Activated gamma-delta T cell treated with Interleukin-2 at 50 U/mL for 16 hours (primary cell): ENCODE measurements at regions not wholly inside any gene's neighbourhood (a gene's known extent, or its start where the extent isn't known, plus 50 kb on each side); places are given as distances from the start of the nearest gene placed in this dataset.
"Not testable (repeated sequence)": the region's sequence is repeated elsewhere in the genome, so short reads cannot be mapped to it uniquely, and the experiment has no call there.

Experiments used
- DNase-seq: peaks from one replicate; pipeline ENCODE4 v3.0.0-alpha.2; 2020

DNA sequence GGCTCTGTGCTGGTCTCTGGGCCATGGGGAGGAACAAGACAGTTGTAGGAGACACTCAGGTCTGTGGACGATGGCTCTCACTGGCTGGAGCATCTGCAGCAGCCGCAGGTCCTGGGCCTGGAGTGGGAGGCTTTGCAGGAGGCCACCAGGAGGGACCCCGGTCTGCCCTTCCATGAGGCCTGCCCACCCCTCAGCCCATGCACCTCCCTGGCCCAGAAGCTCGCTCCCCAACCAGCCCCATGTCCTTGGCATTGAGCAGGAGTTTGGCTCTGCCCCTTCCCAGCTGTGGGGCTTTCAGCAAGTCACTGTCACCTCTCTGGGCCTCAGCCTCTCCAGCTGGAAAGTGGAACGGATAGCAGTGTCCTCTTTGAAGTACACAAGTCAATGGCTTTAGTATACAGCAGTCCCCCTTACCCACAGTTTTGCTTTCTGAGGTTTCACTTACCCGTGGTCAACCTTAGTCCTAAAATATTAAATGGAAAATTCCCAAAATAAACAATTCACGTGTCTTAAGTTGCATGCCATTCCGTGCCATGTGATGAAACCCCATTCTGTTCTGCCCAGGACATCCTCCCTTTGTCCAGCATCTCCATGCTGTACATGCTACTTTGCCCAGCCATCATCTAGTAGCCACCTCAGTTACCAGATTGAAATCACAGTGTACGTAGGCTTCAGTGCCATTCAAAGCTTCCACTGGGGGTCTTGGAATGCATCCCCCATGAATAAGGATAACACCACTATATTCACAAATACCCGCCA, 104.0 kb downstream of the CPZ start:
- no peak for DNase-seq

DNA sequence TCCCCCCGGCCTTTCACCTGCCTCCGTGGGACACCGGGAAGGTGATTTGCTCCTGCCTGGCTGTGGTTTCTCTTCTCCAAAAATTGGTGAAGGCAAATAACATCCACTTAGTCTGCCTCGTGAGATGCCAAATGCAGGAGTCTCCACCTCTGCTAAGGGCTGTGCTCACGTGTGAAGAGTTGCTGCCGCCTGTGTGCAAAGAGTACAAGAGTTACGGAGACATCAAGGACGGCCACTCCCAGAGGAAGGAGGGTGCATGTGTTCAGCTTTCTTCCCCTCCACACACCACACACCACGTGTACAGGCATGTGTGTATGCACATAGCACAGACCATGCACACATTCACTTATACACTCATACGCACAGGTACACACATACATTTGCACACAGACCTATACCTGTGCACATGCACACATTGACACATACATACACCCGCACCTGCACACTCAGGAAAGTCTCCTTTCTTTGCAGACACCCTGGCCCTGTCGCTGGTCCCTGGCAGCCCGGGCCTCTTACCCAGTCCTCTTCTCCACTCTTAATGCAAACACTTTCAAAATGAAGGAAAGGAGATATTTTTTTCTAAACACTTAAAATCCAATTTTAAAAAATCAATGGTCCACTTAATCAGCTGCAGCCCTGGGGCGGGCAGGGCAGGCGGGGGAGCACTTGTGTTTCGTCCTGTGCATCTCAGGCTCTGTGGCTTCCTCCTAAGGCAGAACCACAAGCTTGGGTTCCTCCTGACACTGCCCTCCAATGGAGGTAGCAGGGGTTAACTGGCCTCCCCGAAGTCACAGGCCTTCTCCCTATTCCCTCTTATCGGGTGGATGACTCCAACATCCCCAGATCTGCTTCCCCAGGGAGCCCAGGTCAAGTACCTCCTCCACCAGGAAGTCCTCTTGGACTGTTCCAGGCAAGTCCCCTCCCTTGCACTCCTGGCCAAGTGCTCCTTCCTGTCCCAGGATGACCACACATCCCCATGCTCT, 103.0 kb downstream of the CPZ start:
- no peak for DNase-seq

DNA sequence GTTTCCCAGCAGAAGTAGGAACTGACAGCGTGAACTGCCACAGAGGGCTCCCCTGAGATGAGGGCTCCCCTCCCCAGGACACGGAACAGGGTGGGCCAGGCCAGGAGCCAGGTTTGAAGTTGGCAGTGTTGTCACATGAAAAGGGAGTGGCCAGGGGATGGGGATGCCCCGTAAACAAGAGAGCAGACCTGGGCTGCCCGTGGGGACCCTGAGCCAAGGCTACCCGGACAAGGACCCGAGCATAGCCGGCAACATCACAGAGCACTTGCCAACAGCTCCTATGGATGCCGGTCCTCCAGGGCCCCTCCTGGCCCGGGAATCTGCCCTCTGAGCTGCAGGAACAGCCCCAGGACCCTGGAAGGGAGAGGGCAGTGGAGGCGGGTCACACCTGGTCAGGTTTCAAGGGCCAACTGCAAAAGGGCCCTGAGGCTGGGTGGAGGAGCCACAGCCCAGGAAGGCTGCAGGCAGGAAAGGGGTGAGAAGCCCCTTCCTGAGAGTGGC, 102.1 kb downstream of the CPZ start:
- no peak for DNase-seq

DNA sequence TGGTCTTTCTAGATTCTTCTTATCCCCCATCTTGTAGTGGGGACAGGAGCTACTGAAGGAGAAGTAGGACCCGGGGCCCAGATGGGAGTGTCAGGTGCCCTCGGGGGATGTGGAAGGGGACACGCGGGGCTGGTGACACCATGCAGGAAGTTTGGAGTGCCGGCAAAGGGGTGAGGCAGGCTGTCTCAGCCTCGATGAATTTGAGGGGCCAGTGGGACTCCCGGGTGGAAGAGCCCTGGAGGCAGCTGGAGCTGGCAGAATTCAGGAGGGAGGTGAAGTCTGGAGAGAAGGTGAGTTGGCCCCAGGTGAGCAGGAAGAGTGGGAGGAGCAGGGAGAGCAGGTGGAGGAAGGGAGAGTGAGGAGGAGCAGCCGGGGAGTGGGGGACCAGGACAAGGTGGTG, 101.7 kb downstream of the CPZ start:
- DNase-seq = no peak

GRCh38 chr4:8691151-8691775, 98.7 kb downstream of the CPZ start:
- no peak for DNase-seq

DNA sequence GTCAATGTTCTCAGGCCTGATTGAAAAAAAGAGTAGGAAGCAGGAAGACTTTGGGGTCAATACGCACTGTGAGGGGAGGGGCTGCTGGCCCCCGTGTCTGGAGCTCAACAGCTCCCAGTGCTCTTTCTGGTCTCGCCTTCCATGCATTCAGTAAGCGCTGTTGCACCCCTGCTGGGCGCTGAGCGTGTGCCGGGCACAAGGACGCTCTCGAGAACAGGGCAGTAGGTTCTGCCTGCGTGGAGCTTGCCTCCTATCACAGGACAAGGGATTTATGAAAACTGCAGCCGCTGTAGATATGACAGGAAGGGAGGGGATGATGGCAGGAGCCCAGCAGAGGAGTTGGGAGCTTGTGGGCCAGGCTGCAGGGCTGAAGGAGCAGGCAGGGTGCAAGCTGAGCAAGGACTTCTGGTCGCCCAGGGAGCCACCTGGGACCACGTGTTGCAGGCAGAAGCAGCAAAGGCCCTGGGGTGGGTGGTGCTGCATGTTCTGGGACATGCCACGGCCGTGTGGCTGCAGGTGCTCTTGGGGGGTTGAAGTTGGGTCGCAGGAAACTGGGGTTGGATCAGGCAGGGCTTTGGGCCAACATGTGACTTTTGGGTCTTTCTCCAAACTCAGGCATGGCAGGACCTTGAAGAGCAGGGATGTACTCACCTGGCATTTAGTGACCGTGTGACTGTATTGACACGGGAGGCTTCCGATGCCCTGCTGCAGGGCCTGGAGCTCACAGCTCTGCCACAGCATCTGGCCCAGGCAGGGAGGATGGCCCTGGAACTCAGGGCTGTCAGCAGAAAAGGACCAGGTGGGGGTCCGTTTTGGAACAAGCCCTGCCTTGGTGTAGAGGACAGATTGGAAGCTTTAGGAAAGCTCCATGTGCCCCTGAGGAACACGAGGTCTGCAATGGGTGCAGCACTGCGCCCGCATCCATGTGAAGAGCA, 97.9 kb downstream of the CPZ start:
- peak; percentile 2 for DNase-seq

GRCh38 chr4:8689741-8690140, 97.2 kb downstream of the CPZ start:
- DNase-seq = no peak

DNA sequence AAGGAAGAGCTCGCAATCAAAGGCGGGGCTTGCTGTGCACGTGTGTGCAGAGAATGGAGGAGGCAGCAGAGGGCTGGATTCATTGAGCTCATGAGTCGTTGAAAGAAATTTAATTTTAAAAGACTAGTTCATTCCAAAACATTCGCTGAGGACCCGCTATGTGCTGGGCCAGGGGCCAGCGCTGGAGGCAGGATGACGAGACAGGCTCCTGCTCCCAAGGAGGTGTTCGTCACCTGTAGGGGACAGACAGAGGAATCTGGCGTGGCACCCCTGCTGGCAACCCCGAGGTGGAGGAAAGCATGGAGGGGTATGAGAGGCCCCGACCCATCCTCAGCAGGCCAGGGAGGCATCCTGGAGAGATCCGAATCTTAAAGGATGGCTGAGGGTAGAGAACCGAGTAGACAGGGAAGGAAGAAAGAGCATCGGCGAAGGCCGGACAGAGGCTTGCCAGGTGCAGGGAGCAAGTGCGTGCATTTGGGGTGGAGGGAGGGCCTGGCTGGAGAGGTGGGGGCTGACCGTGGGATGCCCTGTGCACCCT, 96.4 kb downstream of the CPZ start:
- DNase-seq = no peak

GRCh38 chr4:8688041-8688907, 95.7 kb downstream of the CPZ start:
- no peak for DNase-seq

DNA sequence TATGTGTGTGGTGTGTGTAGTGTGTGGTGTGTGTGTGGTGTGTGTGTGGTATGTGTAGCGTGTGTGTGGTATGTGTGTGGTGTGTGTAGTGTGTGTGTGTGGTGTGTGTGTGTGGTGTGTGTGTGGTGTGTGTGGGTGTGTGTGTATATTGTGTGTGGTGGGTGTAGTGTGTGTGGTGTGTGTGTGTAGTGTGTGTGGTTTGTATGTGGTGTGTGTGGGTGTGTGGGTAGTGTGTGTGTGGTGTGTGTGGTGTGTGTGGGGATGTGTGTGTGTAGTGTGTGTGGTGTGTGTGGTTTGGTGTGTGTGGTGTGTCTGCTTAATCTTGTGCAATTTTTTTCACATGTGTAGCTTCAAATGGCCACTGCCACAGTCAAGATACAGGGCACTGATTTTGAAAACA, 94.5 kb downstream of the CPZ start:
- no peak for DNase-seq

GRCh38 chr4:8685831-8686230, 93.3 kb downstream of the CPZ start:
- DNase-seq = no peak

DNA sequence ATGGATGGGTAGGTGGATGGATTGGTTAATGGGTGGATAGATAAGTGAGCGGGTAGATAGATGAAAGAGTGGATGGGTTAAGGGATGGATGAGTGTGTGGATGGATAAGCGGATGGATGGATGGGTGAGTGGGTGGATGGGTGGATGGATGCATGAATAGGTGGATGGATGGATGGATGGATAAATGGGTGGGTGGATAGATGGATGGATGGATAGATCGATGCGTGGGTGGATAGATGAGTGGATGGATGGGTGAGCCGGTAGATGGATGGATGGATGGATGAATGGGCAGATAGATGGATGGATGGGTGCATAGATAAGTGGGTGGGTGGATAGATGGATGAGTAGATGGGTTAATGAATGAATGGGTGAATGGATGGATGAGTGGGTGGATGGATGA, 90.9 kb downstream of the CPZ start:
- no peak for DNase-seq

GRCh38 chr4:8682725-8683124, 90.2 kb downstream of the CPZ start:
- no peak for DNase-seq

- no peak for DNase-seq
These were observed 89.7 kb downstream of the CPZ start for GRCh38 chr4:8682296-8682695.

- no peak for DNase-seq
These were observed 88.8 kb downstream of the CPZ start for GRCh38 chr4:8681391-8681790.

DNA sequence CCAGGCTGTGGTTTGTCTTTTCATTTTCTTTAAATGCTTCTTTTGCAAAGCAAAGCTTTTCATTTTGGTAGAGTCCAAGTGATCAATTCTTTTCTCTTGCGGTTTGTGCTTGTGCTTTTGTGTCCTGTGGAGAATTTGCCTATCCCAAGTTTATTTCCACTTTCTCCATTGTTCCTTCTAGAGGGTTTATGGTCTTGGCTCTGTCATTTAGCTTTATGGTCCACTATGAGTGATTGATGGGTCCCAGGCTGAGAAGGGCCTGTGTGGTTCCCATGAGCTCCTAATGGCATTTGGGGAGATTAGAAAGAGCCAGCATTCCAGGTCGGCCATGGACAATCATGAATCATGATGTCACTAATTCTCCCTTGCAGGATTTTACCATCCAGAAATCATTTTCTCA, 86.5 kb downstream of the CPZ start:
- DNase-seq = no peak

DNA sequence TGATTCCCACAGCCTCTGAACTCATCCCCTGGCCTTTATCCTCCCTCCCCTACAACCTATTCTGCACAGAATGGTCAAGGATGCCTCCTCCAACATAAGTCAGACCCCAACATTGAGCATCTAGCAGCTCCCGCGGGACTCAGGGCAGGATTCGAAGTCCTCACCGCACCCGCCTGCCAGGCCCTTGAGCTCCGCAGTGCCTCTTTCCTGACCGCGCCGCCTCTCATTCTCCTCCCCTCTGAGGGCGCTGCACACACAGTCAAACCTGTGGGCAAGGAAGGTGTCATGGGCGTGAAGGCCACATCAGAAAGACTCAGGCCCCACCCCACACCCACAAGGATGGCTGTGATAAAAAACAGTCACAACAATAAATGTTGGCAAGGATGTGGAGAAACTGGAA, 84.1 kb downstream of the CPZ start:
- DNase-seq = no peak

DNA sequence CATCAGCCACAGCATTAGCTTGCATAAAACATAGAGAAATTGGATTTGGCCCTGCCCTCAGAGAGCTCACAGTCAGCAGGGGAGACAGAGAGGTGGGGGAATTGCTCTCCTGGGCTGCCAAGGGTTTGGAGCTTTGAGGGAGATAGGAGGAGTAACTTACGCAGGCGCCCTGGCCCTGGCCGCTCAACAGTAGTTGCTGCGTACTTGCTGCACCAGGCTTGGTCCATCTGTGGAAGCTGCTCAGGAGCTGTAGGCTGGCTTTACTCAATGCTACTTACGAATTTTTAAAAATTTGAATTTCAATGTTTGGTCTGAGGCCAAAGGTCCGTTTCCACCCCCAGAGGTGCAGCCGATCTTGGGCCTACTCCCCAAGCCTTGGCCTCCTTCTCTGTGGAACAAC, 83.3 kb downstream of the CPZ start:
- DNase-seq = no peak

GRCh38 chr4:8675383-8675782, 82.8 kb downstream of the CPZ start:
- DNase-seq = no peak

DNA sequence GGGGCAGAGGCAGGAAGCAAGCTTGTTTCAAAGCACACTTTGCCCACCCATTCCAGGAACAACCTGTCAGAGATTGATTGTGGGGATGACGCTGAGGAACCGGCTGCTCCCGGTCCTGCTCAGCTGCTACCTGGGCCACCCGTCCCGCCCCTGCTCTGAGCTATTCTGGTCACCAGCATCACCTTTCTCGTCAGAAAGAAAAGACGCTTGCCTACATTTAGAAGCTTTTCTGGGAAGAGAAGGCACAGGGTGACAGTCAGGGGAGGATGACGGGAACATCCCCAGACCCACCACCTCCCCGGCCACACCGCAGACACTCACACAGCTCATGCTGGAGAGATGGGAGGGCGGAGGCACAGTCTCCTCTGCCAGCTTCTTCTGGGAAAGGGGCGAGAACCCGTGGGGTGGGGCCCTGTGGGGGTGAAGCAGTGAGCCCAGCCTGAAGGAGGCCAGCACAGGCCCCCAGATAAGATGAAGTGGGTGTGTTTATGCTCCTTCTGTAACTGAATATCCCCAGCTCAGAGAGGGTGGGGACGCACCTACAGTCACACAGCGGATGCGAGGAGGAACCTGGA, 81.8 kb downstream of the CPZ start:
- no peak for DNase-seq

GRCh38 chr4:8673106-8673505, 80.5 kb downstream of the CPZ start:
- not testable (repeated sequence) for DNase-seq
